ENCODE measurements at regions not wholly inside any gene's neighbourhood (a gene's known extent, or its start where the extent isn't known, plus 50 kb on each side); places are given as distances from the start of the nearest gene placed in this dataset.
A peak's percentile ranks its signal among the peaks of the same experiment; 100 is the strongest.

DNA sequence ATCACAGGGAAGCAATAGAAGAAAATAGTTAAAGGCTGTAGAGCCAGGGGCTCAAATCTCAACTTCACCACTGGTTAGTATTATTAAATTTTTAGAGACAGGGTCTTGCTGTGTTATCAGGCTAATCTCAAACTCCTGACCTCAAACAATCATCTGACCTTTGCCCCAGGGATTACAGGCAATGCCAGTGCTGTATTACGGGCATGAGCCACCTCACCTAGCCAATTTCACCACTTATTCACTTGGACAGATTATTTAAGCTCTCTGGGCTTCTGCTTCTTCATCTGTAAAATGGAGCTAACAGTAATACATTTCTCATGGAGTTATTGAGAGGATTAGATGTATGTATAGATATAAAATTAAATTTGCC, 155.9 kb upstream of the KLF4 start:
- peak overlapping the region; percentile 4 for H2AFZ ChIP-seq (ENCODE audit: insufficient read depth, low read depth, low read length, poor library complexity, severe bottlenecking)
- H4K20me1 ChIP-seq (ENCODE audit: insufficient read depth, low read length), result no peaks in the 10 kb centered on the region
- TF ChIP-seq, protein P1, sequence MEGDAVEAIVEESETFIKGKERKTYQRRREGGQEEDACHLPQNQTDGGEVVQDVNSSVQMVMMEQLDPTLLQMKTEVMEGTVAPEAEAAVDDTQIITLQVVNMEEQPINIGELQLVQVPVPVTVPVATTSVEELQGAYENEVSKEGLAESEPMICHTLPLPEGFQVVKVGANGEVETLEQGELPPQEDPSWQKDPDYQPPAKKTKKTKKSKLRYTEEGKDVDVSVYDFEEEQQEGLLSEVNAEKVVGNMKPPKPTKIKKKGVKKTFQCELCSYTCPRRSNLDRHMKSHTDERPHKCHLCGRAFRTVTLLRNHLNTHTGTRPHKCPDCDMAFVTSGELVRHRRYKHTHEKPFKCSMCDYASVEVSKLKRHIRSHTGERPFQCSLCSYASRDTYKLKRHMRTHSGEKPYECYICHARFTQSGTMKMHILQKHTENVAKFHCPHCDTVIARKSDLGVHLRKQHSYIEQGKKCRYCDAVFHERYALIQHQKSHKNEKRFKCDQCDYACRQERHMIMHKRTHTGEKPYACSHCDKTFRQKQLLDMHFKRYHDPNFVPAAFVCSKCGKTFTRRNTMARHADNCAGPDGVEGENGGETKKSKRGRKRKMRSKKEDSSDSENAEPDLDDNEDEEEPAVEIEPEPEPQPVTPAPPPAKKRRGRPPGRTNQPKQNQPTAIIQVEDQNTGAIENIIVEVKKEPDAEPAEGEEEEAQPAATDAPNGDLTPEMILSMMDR (IDR thresholded peaks at IDR 0.05), result no peak
- H3K4me3 ChIP-seq (replicated peaks in 1 of 3; ENCODE audit: low read depth in 2 of 3, low read length in 3 of 3), result peak overlapping the region in 1 of 3 experiments; percentile 39
- peak overlapping the region; percentile 85 to 93 (median 88) for H3K27ac Mint-ChIP-seq
- peaks cover 25 to 29% of the 10 kb centered on the region in 2 donors for H3K4me1 ChIP-seq (ENCODE audit: control insufficient read depth in 1 of 2, insufficient read depth in 2 of 2, low read length in 2 of 2)
- H3K9me3 ChIP-seq (replicated peaks in 1 of 2; ENCODE audit: control insufficient read depth in 1 of 2, insufficient read depth in 1 of 2, low read length in 2 of 2), result no peaks in the 10 kb centered on the region
- no CpG with 5 or more reads among the region's 1 CpG for WGBS (ENCODE audit: insufficient coverage)
- peaks cover 35% of the 10 kb centered on the region for H3K4me1 Mint-ChIP-seq
- peak overlapping the region; percentile 20 to 51 for H3K4me3 Mint-ChIP-seq
- H3K79me2 ChIP-seq (ENCODE audit: insufficient read depth, low read length), result no peaks in the 10 kb centered on the region
- H3K27me3 Mint-ChIP-seq (ENCODE audit: low read depth in 3 of 3), result peaks cover 0 to 4% (median 1%) of the 10 kb centered on the region in 3 donors
- peak overlapping the region; percentile 66 to 67 for H3K27ac ChIP-seq (ENCODE audit: low read depth in 1 of 2, low read length in 2 of 2)
- intact Hi-C loops (cut with micrococcal nuclease), result no loop called here
- no peak for DNase-seq
- H3K36me3 ChIP-seq (replicated peaks in 1 of 2; ENCODE audit: control insufficient read depth in 1 of 2, insufficient read depth in 2 of 2, low read length in 2 of 2), result no peaks in the 10 kb centered on the region
- H3K27me3 ChIP-seq (ENCODE audit: control insufficient read depth in 2 of 2, insufficient read depth in 2 of 2, low read length in 2 of 2), result no peaks in the 10 kb centered on the region
- peaks cover 0 to 3% of the 10 kb centered on the region in 2 donors for H3K36me3 Mint-ChIP-seq
- H3K9ac ChIP-seq (ENCODE audit: insufficient read depth, low read length, poor library complexity, severe bottlenecking), result no peak overlapping the region
- peak overlapping the region; percentile 57 for H3K4me2 ChIP-seq (replicated peaks; ENCODE audit: extremely low read depth, low read length, poor library complexity, severe bottlenecking)
- peaks cover 0 to 4% (median 0%) of the 10 kb centered on the region in 7 donors for H3K9me3 Mint-ChIP-seq

DNA sequence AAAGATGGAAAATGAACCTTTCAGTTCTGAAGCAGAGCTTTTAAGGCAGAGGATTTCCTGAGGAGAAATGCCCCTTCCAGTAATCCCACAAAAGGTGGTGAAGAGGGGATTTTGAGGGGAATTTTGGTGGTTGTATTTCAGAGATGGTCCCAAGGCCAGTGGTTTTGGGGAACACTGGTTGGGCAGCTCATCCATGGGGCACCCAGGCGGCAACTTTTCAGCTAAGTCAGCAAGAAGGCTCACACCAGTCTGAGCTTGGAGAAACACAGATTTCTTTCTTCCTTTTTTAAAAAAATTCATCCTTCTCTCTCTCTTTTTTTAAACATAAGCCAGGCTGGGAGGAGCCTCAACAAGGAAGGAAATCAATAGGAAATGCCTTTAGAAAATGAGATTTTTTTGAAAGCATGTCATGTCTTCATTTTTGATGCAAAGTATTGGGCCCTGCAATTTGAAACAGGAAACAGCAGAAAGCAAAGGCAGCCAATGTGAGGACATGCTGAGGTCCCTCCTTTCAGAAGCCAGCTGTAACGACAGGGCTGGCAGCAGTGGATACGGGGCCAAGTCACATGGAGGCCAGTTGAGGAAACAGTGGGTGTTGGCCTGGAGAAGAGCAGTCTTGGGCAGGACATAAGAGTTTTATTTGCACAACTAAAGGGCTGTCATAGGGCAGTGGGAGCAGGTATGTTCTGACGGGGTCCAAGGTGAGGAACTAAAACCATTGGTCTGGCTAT, 155.3 kb upstream of the KLF4 start:
- intact Hi-C loops (cut with micrococcal nuclease), result no loop called here
- Histone ChIP-seq H3K4me3 (replicated peaks in 1 of 3; ENCODE audit: low read depth in 2 of 3, low read length in 3 of 3) (peak overlapping the region in 1 of 3 experiments; percentile 39), H3K36me3 (replicated peaks in 1 of 2; ENCODE audit: control insufficient read depth in 1 of 2, insufficient read depth in 2 of 2, low read length in 2 of 2) (no peaks in the 10 kb centered on the region), H2AFZ (ENCODE audit: insufficient read depth, low read depth, low read length, poor library complexity, severe bottlenecking) (peak overlapping the region; percentile 4), H3K9me3 (replicated peaks in 1 of 2; ENCODE audit: control insufficient read depth in 1 of 2, insufficient read depth in 1 of 2, low read length in 2 of 2) (no peaks in the 10 kb centered on the region), H3K4me1 (ENCODE audit: control insufficient read depth in 1 of 2, insufficient read depth in 2 of 2, low read length in 2 of 2) (peaks cover 25 to 29% of the 10 kb centered on the region in 2 donors), H3K27ac (ENCODE audit: low read depth in 1 of 2, low read length in 2 of 2) (peak overlapping the region; percentile 66 to 67), H3K79me2 (ENCODE audit: insufficient read depth, low read length) (no peaks in the 10 kb centered on the region), H3K27me3 (ENCODE audit: control insufficient read depth in 2 of 2, insufficient read depth in 2 of 2, low read length in 2 of 2) (no peaks in the 10 kb centered on the region), H3K9ac (ENCODE audit: insufficient read depth, low read length, poor library complexity, severe bottlenecking) (no peak overlapping the region), H3K4me2 (replicated peaks; ENCODE audit: extremely low read depth, low read length, poor library complexity, severe bottlenecking) (peak overlapping the region; percentile 57), H4K20me1 (ENCODE audit: insufficient read depth, low read length) (no peaks in the 10 kb centered on the region)
- peaks cover 38% of the 10 kb centered on the region for H3K4me1 Mint-ChIP-seq
- WGBS (ENCODE audit: insufficient coverage), result 0% methylated on average over 2 of the region's 4 CpGs
- peak; percentile 71 to 77 (median 71) for DNase-seq
- H3K27ac Mint-ChIP-seq, result peak overlapping the region; percentile 85 to 93 (median 88)
- peaks cover 0 to 3% of the 10 kb centered on the region in 2 donors for H3K36me3 Mint-ChIP-seq
- peak overlapping the region; percentile 20 to 51 for H3K4me3 Mint-ChIP-seq
- peaks cover 0 to 8% (median 0%) of the 10 kb centered on the region in 7 donors for H3K9me3 Mint-ChIP-seq
- H3K27me3 Mint-ChIP-seq (ENCODE audit: low read depth in 3 of 3), result peaks cover 0 to 4% (median 1%) of the 10 kb centered on the region in 3 donors
- TF ChIP-seq, protein P1 (IDR thresholded peaks at IDR 0.05), result no peak

All from CD14-positive monocyte (primary cell).